ENCODE measurements at regions not wholly inside any gene's neighbourhood (a gene's known extent, or its start where the extent isn't known, plus 50 kb on each side); places are given as distances from the start of the nearest gene placed in this dataset.

DNA sequence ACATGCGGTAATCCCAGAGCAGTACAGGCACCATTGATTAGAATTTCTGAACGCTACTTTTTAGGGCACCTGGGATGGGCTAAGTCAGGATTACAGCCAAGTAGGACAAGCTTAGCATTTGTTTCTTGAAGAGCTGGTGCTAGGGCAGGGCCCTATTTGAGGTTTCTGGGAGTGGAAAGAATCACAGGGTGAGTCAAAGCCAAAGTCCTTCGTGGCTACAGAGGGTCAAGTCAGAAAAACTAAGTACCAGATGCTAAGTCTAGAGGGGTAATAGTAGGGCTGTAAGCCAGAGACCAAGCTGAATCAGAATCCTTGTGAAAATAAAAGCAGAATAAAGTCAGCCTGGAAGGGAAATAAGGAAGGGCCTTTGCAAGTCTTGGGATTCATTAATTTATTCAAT, 448.6 kb downstream of the ZIC3 start:
- TF ChIP-seq CTCF (IDR thresholded peaks at IDR 0.05) (no peak), POLR2A (IDR thresholded peaks at IDR 0.05) (no peak), EP300 (IDR thresholded peaks at IDR 0.05) (no peak)
